ENCODE measurements at regions not wholly inside any gene's neighbourhood (a gene's known extent, or its start where the extent isn't known, plus 50 kb on each side); places are given as distances from the start of the nearest gene placed in this dataset.

GRCh38 chr1:229984992-229985612 is 81.9 kb upstream of the GALNT2 start:
- CTCF ChIA-PET (ENCODE audit: partially characterized antibody) = interaction anchor here (1.0 to 1.7 kb wide), 3 partner anchors 12 to 288 kb away, joined by 3 to 4 read pairs (median 3); no protein-coding TSS in a partner anchor
- H3K23ac ChIP-seq (ENCODE audit: insufficient read length) = no peak overlapping the region

More at GRCh38 chr1:229984992-229985612, 81.9 kb upstream of the GALNT2 start:
- H3K4me3 ChIP-seq (ENCODE audit: extremely low read depth in 1 of 4, insufficient read depth in 2 of 4, low read depth in 3 of 4, low read length in 4 of 4) = no peak overlapping the region
- H3K36me3 ChIP-seq (ENCODE audit: control insufficient read depth in 2 of 4, insufficient read depth in 4 of 4, low read length in 3 of 4) = no peaks in the 10 kb centered on the region
- POLR2A ChIA-PET (ENCODE audit: partially characterized antibody) = no interaction called here
- H3K9ac ChIP-seq (replicated peaks in 1 of 4; ENCODE audit: extremely low read depth in 1 of 4, low read depth in 3 of 4, low read length in 3 of 4) = no peak overlapping the region
- H3K79me2 ChIP-seq (ENCODE audit: control insufficient read depth in 1 of 2, insufficient read depth in 2 of 2, low read length in 2 of 2) = no peaks in the 10 kb centered on the region
- FAIRE-seq (no peak), DNase-seq (ENCODE audit: low read depth in 1 of 2, low spot score in 2 of 2) (no peak)
- no peak overlapping the region for H2BK12ac ChIP-seq (ENCODE audit: low read depth, low read length)
- no peak overlapping the region for H2BK20ac ChIP-seq (ENCODE audit: low read length)
- no peak overlapping the region for H4K8ac ChIP-seq (ENCODE audit: extremely low read depth, insufficient read depth, low read length)
- no peak overlapping the region for H2BK120ac ChIP-seq (replicated peaks; ENCODE audit: low read depth, low read length)
- no peak overlapping the region for H3K27ac ChIP-seq (ENCODE audit: low read depth, low read length)
- H3K4me1 ChIP-seq (replicated peaks in 1 of 4; ENCODE audit: control insufficient read depth in 3 of 4, insufficient read depth in 4 of 4, low read length in 3 of 4) = no peaks in the 10 kb centered on the region
- no peaks in the 10 kb centered on the region for H3K27me3 ChIP-seq (replicated peaks in 1 of 4; ENCODE audit: control insufficient read depth in 3 of 4, extremely low read depth in 1 of 4, insufficient read depth in 3 of 4, low read length in 3 of 4)
- no peak overlapping the region for H3K4ac ChIP-seq (replicated peaks; ENCODE audit: insufficient read length, low read depth, low read length)
- H4K5ac ChIP-seq (ENCODE audit: insufficient read length, low read depth, low read length) = no peak overlapping the region
- no peak overlapping the region for H3K4me2 ChIP-seq (ENCODE audit: insufficient read depth in 1 of 2, low read depth in 2 of 2, low read length in 2 of 2)
- no peak overlapping the region for H3K56ac ChIP-seq (replicated peaks; ENCODE audit: insufficient read length, low read depth, low read length)
- H2BK5ac ChIP-seq (ENCODE audit: low read depth, low read length) = no peak overlapping the region
- no peak overlapping the region for H3K14ac ChIP-seq (ENCODE audit: insufficient read length)
- no peaks in the 10 kb centered on the region for H3K9me3 ChIP-seq (ENCODE audit: insufficient read depth in 2 of 2, low read depth in 1 of 2, low read length in 1 of 2)
- H4K20me1 ChIP-seq (replicated peaks in 1 of 2; ENCODE audit: control insufficient read depth in 1 of 2, insufficient read depth in 2 of 2, low read length in 2 of 2) = no peaks in the 10 kb centered on the region
- H3K23me2 ChIP-seq (ENCODE audit: low read depth, low read length) = no peaks in the 10 kb centered on the region
- 87% methylated on average over 9 of the region's 9 CpGs; no CpG with 5 or more reads in 1 of the 2 experiments for WGBS, 2 experiments (ENCODE audit: extremely low coverage in 1 of 2, insufficient coverage in 1 of 2, insufficient read length in 1 of 2, insufficient replicate concordance in 2 of 2, low coverage in 1 of 2, low lambda C conversion rate in 2 of 2, missing lambda C conversion rate in 1 of 2)
- H4K91ac ChIP-seq (replicated peaks; ENCODE audit: insufficient read length, low read length) = no peak overlapping the region
- no peaks in the 10 kb centered on the region for H3K79me1 ChIP-seq (ENCODE audit: low read depth, low read length)
- no peak overlapping the region for H2AK5ac ChIP-seq (ENCODE audit: low read depth, low read length)
- H3K18ac ChIP-seq (ENCODE audit: extremely low read depth, low read length) = no peak overlapping the region
- no peak overlapping the region for H2AFZ ChIP-seq (ENCODE audit: low read length)
- TF ChIP-seq CHD1 (IDR thresholded peaks at IDR 0.05; ENCODE audit: low read depth, low read length) = no peak
- TF ChIP-seq GABPA (IDR thresholded peaks at IDR 0.05; ENCODE audit: borderline replicate concordance, insufficient read depth, low read length) = no peak
- H2BK15ac ChIP-seq (ENCODE audit: low read length) = no peak overlapping the region
